ENCODE measurements at regions not wholly inside any gene's neighbourhood (a gene's known extent, or its start where the extent isn't known, plus 50 kb on each side); places are given as distances from the start of the nearest gene placed in this dataset.

- no peak for DNase-seq (ENCODE audit: low read depth in 1 of 2, low spot score in 2 of 2)
- H2AK5ac ChIP-seq (ENCODE audit: low read depth, low read length), result no peak overlapping the region
- H3K9me3 ChIP-seq (ENCODE audit: insufficient read depth in 2 of 2, low read depth in 1 of 2, low read length in 1 of 2), result no peaks in the 10 kb centered on the region
- no peaks in the 10 kb centered on the region for H3K23me2 ChIP-seq (ENCODE audit: low read depth, low read length)
- H2BK120ac ChIP-seq (replicated peaks; ENCODE audit: low read depth, low read length), result no peak overlapping the region
- H2BK12ac ChIP-seq (ENCODE audit: low read depth, low read length), result no peak overlapping the region
- WGBS, 2 experiments (ENCODE audit: extremely low coverage in 1 of 2, insufficient coverage in 1 of 2, insufficient read length in 1 of 2, insufficient replicate concordance in 2 of 2, low coverage in 1 of 2, low lambda C conversion rate in 2 of 2, missing lambda C conversion rate in 1 of 2), result 80 to 100% methylated on average over 1 to 2 of the region's 2 CpGs
- H2BK5ac ChIP-seq (ENCODE audit: low read depth, low read length), result no peak overlapping the region
- no peak overlapping the region for H4K5ac ChIP-seq (ENCODE audit: insufficient read length, low read depth, low read length)
- H3K4me3 ChIP-seq (ENCODE audit: extremely low read depth in 1 of 4, insufficient read depth in 2 of 4, low read depth in 3 of 4, low read length in 4 of 4), result no peak overlapping the region
- no peak overlapping the region for H3K18ac ChIP-seq (ENCODE audit: extremely low read depth, low read length)
- H3K4me1 ChIP-seq (replicated peaks in 1 of 4; ENCODE audit: control insufficient read depth in 3 of 4, insufficient read depth in 4 of 4, low read length in 3 of 4), result peaks cover 0 to 8% (median 5%) of the 10 kb centered on the region in 4 experiments; a peak in 3 of 7 replicates
- H3K4ac ChIP-seq (replicated peaks; ENCODE audit: insufficient read length, low read depth, low read length), result no peak overlapping the region
- POLR2A ChIA-PET (ENCODE audit: partially characterized antibody), result interaction anchor here (1.2 to 2.0 kb wide), 3 partner anchors 8 to 15 kb away, joined by 4 read pairs; no protein-coding TSS in a partner anchor
- CTCF ChIA-PET (ENCODE audit: partially characterized antibody), result interaction anchor here (1.1 kb wide), 1 partner anchor 16 kb away, joined by 4 read pairs; no protein-coding TSS in a partner anchor
- no peak overlapping the region for H3K27ac ChIP-seq (ENCODE audit: low read depth, low read length)
- no peaks in the 10 kb centered on the region; the same call in none of the 2 replicates for H3K79me1 ChIP-seq (ENCODE audit: low read depth, low read length)
- no peak for FAIRE-seq
- H3K27me3 ChIP-seq (replicated peaks in 1 of 4; ENCODE audit: control insufficient read depth in 3 of 4, extremely low read depth in 1 of 4, insufficient read depth in 3 of 4, low read length in 3 of 4), result no peaks in the 10 kb centered on the region
- no peak overlapping the region for H3K9ac ChIP-seq (replicated peaks in 1 of 4; ENCODE audit: extremely low read depth in 1 of 4, low read depth in 3 of 4, low read length in 3 of 4)
- H3K23ac ChIP-seq (ENCODE audit: insufficient read length), result no peak overlapping the region
- no peak overlapping the region for H3K4me2 ChIP-seq (ENCODE audit: insufficient read depth in 1 of 2, low read depth in 2 of 2, low read length in 2 of 2)
- H2AFZ ChIP-seq (ENCODE audit: low read length), result no peak overlapping the region
- H2BK20ac ChIP-seq (ENCODE audit: low read length), result no peak overlapping the region
- peaks cover 0 to 9% (median 4%) of the 10 kb centered on the region in 4 experiments; a peak in 3 of 8 replicates for H3K36me3 ChIP-seq (ENCODE audit: control insufficient read depth in 2 of 4, insufficient read depth in 4 of 4, low read length in 3 of 4)
- H3K14ac ChIP-seq (ENCODE audit: insufficient read length), result no peak overlapping the region
- H4K8ac ChIP-seq (ENCODE audit: extremely low read depth, insufficient read depth, low read length), result no peak overlapping the region
- no peak overlapping the region for H4K91ac ChIP-seq (replicated peaks; ENCODE audit: insufficient read length, low read length)
- no peak overlapping the region for H2BK15ac ChIP-seq (ENCODE audit: low read length)
- peaks cover 4 to 7% of the 10 kb centered on the region in 2 experiments for H4K20me1 ChIP-seq (replicated peaks in 1 of 2; ENCODE audit: control insufficient read depth in 1 of 2, insufficient read depth in 2 of 2, low read length in 2 of 2)
- H3K56ac ChIP-seq (replicated peaks; ENCODE audit: insufficient read length, low read depth, low read length), result no peak overlapping the region
- no peaks in the 10 kb centered on the region for H3K79me2 ChIP-seq (ENCODE audit: control insufficient read depth in 1 of 2, insufficient read depth in 2 of 2, low read length in 2 of 2)
- TF ChIP-seq ATF2 (IDR thresholded peaks at IDR 0.05; ENCODE audit: low read length) (no peak), EP300 (IDR thresholded peaks at IDR 0.05; ENCODE audit: borderline replicate concordance in 1 of 2, low read depth in 2 of 2, low read length in 2 of 2) (no peak), SP1 (IDR thresholded peaks at IDR 0.05; ENCODE audit: low read depth, low read length) (no peak), BRCA1 (IDR thresholded peaks at IDR 0.05; ENCODE audit: low read depth, low read length) (no peak), ATF3 (IDR thresholded peaks at IDR 0.05; ENCODE audit: insufficient read depth, low read depth, low read length) (no peak), POLR2A (IDR thresholded peaks at IDR 0.05; ENCODE audit: control extremely low read depth in 1 of 2, low read depth in 2 of 2, low read length in 2 of 2) (peak in 1 of 2 experiments; percentile 36; a peak in 1 of 3 replicates)
These were observed 482.7 kb downstream of the SIPA1L2 start for GRCh38 chr1:232147215-232147614.

Data from H1 (cell line).